ACHN (cell line): ENCODE measurements at regions not wholly inside any gene's neighbourhood (a gene's known extent, or its start where the extent isn't known, plus 50 kb on each side); places are given as distances from the start of the nearest gene placed in this dataset.

Experiments
- DNase-seq: peaks from one replicate; pipeline ENCODE4 v3.0.0-alpha.2; 2015
- in situ Hi-C: cut with HindIII; loops from 2 replicates; pipeline ENCODE4 v1.10.0; 2017; ENCODE audit warnings: low sequenced_read_pairs, low pct_ligation_motif_present, low pct_unique_long_range_greater_than_20kb

GRCh38 chr12:24728366-24728765, 220.5 kb downstream of the BCAT1 start:
- in situ Hi-C loops = no loop called here
- DNase-seq = peak; percentile 57

DNA sequence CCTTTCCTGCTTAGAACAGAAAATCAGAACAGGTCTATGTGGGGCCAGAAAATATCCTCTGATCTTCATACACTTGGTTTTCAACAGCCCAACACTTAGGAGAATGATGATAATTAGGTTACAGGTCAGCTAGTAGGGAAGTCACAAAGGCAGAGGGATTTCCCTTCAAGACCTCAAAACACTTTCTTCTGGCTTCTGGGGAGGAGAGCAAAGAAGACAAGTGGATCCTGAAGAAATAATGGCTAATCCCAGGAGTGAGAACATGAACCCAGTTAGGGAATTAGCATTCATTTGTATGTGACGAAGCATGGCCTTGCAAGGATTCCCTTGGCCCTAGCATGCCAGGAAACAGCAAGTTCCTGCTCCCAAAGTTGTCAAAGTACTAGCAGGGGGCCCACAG, 223.3 kb downstream of the BCAT1 start:
- in situ Hi-C loops = no loop called here

GRCh38 chr12:24724814-24725213, 224.1 kb downstream of the BCAT1 start:
- DNase-seq = no peak
- in situ Hi-C loops = no loop called here

More for the DNA sequence above, 223.3 kb downstream of the BCAT1 start:
- DNase-seq = no peak

DNA sequence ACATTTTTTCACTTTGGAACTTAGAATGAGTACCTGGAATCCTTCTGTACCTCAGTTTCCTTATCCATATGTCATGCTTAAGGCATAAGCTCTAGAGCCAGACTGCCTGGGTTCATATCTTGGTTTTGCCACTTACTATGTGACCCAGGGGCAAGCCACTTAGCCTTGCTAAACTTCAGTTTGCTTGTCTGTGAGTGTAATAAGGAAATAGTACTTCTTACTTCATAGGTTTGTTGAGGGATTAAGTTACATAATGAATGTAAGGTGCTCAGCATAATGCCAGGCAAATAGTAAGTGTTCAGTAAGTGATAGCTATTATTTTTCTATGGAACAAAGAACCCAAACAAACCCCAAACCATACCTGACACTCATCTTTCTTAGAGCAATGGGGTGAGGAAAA, 225.1 kb downstream of the BCAT1 start:
- DNase-seq = no peak
- in situ Hi-C loops = no loop called here

GRCh38 chr12:24721191-24721590, 227.7 kb downstream of the BCAT1 start:
- no peak for DNase-seq
- in situ Hi-C loops = no loop called here

- in situ Hi-C loops = no loop called here
- DNase-seq = peak; percentile 31
Measured at GRCh38 chr12:24719293-24719721, 229.6 kb downstream of the BCAT1 start.

DNA sequence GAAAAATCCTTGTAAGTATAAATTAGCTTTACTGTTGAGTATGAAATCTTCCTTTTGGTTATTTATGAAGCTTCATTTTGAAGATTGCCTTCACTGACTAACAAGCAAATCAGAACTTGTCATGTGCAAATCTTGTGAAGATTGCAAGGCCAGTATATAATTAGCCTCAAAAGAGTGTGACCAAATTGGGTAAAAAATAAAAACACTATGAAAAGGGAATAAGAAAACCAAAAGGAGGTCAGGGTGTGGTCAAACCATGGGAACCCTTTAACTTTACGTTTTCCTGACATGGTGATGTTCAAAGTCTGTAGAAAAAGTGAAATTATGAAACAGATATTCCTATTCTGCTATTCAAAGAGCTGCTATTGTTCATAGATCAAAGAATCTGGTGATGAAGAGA, 230.3 kb downstream of the BCAT1 start:
- in situ Hi-C loops = no loop called here

GRCh38 chr12:24714237-24714636, 234.7 kb downstream of the BCAT1 start:
- DNase-seq = no peak
- in situ Hi-C loops = no loop called here

More for the DNA sequence above, 230.3 kb downstream of the BCAT1 start:
- no peak for DNase-seq

DNA sequence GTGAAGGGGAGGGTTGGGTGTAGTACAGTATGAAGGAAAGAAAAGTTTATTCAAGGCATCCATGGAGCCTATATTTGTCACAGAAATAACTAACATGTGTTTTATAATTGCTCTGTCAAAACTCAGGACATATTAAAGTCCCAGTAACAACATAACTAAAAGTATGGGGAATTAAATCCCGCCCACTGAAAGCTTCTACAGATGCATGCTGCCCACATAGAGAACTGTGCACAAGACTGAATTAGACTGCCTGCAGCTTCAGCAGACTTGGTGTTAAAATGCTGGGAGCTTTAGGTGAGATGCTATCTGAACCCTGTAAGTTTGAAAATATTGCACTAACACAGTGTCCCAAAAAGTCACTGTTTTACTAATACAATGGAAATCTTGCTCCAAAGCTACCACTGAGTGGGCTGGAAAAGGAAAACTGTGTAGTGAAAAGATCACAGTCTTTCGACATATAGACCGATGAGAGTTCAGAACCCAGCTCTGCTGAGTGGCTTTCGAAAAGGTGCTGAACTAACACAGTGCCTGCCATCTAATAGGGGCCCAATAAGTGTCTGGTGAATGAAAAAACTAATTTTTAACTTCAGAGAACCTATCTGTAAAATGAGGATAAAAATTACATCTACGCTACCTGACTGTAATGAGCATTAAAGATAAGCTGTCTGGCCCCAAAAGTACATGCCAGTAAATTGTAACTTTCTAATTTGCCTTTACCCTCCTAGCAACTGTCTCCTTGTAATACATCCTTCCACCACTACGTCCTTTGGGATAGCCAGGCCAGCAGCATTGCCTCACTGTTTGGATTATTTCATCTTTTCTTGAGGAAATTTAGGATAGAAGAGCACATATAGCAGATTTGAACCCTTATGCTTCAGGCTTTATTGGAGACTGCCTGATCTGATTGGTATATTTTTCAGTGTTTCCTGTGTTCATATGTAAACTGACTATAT, 237.6 kb downstream of the BCAT1 start:
- DNase-seq = no peak
- in situ Hi-C loops = no loop called here

GRCh38 chr12:24709216-24709615, 239.7 kb downstream of the BCAT1 start:
- in situ Hi-C loops = no loop called here
- no peak for DNase-seq

DNA sequence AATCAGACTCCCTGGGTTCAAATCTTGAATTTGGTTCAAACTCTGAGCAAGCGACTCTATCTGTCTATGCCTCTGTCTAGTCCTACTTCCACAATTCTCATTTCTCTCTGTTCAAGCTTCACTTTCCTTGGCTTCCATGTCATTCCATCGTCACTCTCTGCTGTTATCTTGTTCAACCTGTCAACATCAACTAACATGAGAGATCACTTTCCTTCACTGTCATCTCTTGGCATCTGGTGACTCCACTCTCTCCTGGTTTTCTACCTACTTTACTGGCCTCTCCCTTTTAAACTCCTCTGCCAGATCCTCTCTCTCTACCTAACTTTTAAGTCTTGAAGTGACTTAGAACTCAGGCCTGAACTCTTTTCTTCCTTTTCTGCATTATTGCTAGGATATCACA, 240.2 kb downstream of the BCAT1 start:
- in situ Hi-C loops = no loop called here
- DNase-seq = no peak

GRCh38 chr12:24708043-24708442, 240.9 kb downstream of the BCAT1 start:
- in situ Hi-C loops = no loop called here

GRCh38 chr12:24707334-24707733, 241.6 kb downstream of the BCAT1 start:
- in situ Hi-C loops = no loop called here
- DNase-seq = no peak

More at GRCh38 chr12:24708043-24708442, 240.9 kb downstream of the BCAT1 start:
- DNase-seq = no peak

DNA sequence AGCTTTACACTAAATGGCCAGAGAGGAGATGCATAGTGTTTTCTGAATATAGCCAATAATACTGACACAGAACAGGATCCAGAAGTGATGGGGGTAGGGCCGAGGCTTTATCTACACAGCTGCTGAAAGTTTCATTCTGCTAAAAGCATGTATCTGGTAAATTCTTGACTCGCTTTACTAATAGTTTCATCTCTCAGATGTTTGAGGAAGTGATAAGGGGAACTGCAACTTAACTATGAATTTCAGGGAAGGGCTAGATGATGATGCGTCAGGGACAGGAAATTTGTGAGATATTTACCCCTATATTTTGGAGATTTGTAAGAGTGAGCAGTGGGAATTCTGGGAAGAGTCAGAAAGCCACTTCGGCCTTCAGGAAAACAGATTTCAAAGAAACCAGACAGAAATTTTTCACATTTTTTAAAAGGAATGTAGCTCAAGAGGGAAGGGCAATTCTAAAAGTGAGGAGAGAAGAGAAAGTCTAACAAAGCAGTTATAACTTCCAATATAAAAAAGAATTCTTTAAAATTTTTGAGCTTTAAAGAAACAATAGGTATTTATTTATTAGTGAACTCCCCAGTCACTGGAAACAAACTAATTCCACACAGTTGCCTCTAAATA, 243.1 kb downstream of the BCAT1 start:
- in situ Hi-C loops = no loop called here
- no peak for DNase-seq

DNA sequence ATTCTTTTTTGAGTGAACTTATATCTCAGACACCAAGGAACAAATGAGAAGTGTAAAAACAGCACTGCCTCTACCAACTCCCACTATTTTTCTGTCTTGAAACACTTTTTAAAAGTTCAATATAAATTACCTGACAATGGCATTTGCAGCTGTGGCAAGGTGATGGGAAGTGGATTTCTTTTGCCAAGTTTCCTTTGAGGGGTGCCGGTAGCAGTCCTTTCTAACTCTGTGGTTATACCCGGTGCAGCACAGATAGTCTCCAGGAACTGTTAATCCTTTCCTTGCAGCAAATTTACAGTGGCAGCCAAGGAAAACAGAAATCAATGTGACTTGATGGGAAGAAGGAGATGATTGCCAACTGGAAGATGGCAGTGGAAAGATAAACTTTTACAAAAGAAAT, 243.7 kb downstream of the BCAT1 start:
- in situ Hi-C loops = no loop called here
- DNase-seq = no peak

DNA sequence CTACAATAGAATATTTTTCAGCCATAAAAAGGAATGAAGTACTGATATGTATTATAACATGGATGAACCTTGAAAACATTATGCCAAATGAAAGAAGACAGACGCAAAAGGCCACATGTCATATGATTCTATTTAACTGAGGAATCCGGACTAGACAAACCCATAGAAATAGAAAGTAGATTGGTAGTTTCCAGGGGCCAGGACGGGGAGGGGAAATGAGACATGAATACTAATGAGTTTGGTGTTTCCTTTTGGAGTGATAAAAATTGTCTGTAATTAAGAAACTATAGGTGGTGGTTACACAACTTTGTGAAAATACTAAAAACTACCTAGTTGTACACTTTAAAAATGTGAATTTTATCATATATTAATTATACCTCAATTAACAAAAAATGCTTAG, 247.6 kb downstream of the BCAT1 start:
- in situ Hi-C loops = no loop called here

DNA sequence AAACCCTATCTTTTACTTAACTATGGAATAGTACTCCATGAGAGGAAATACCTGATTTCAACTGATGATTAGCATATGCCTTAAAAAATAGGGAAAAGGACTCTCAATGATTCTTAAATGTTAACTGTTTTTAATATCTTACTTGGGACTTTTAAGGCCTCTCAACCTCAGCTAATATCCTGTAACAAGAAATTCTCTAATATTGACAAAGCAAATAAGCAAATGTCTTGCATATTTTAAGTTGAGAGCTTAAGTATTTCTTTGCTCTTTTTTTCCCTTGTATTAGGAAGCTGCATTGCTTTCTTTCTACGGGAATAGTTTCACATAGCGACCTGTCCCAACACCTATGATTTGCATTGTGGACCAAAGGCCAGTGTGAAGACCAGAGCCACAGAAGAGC, 249.9 kb downstream of the BCAT1 start:
- in situ Hi-C loops = no loop called here
- no peak for DNase-seq

More for the DNA sequence above, 247.6 kb downstream of the BCAT1 start:
- DNase-seq = no peak

GRCh38 chr12:24697769-24698168, 251.1 kb downstream of the BCAT1 start:
- DNase-seq = no peak
- in situ Hi-C loops = no loop called here

GRCh38 chr12:24697295-24697694, 251.6 kb downstream of the BCAT1 start:
- DNase-seq = no peak
- in situ Hi-C loops = no loop called here

DNA sequence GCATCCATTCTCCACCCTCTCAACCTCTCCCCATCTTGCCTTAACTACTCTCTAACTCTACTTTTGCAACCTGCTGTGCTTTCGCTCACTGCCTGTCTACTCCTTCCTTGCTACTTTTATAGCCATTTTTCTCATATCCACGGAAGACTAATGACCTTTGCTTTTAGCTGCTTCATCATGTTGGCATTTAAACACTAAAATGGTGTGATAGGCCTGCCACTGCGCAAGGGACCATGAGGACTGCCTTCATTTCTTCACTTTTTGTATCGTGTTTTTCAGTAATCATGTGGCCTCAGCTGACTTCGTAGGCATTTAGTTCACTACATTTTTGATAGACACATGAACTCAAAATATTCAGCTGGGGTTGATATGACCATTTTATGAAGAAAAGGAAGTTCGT, 252.1 kb downstream of the BCAT1 start:
- in situ Hi-C loops = no loop called here
- DNase-seq = no peak
